ENCODE measurements at regions not wholly inside any gene's neighbourhood (a gene's known extent, or its start where the extent isn't known, plus 50 kb on each side); places are given as distances from the start of the nearest gene placed in this dataset.

DNA sequence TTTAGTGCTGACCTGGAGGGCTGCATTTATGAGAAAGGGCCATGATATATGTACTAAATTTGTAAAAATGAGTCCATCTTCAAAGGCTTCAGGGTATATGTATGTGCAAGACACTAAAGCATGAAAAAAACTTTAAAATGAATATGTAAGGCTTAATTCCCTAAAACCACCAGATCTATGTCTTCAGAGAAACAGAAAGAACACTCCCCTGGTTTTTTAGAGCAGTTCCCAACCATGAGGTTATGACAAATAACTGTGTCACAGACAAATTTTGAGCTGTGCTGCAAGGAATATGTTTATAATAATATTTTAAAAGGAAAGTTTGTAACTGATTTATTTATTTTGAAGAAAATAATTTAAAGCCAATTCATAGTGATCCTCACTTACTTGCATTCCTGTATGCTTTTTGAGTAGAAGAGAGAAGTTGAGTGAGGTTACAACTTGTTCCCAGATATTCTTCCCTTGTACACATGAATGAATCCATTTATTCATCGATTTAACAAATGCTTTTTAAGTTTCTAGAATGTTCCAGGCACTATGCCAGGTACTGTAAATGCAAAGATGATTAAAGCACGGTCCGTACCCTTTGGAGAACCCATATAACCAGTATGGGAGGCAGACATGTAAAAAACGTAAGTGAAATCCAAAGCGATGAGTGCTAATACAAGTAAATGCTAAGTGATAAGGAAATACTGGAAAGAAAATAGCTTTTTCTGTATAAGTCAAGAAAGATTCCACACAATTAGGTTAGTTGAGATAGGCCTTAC lies 295.2 kb upstream of the DIAPH2 start:
- TF ChIP-seq, protein P1, sequence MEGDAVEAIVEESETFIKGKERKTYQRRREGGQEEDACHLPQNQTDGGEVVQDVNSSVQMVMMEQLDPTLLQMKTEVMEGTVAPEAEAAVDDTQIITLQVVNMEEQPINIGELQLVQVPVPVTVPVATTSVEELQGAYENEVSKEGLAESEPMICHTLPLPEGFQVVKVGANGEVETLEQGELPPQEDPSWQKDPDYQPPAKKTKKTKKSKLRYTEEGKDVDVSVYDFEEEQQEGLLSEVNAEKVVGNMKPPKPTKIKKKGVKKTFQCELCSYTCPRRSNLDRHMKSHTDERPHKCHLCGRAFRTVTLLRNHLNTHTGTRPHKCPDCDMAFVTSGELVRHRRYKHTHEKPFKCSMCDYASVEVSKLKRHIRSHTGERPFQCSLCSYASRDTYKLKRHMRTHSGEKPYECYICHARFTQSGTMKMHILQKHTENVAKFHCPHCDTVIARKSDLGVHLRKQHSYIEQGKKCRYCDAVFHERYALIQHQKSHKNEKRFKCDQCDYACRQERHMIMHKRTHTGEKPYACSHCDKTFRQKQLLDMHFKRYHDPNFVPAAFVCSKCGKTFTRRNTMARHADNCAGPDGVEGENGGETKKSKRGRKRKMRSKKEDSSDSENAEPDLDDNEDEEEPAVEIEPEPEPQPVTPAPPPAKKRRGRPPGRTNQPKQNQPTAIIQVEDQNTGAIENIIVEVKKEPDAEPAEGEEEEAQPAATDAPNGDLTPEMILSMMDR (IDR thresholded peaks at IDR 0.05; ENCODE audit: unreplicated experiment) = no peak
- Mint-ChIP-seq H3K4me1 (peaks cover 28% of the 10 kb centered on the region), H3K27me3 (ENCODE audit: low read depth) (no peaks in the 10 kb centered on the region), H3K36me3 (no peaks in the 10 kb centered on the region), H3K9me3 (no peaks in the 10 kb centered on the region), H3K4me3 (no peak overlapping the region), H3K27ac (peak overlapping the region; percentile 66)
- no peak for DNase-seq (ENCODE audit: low spot score in 2 of 2, unreplicated experiment in 2 of 2)

DNA sequence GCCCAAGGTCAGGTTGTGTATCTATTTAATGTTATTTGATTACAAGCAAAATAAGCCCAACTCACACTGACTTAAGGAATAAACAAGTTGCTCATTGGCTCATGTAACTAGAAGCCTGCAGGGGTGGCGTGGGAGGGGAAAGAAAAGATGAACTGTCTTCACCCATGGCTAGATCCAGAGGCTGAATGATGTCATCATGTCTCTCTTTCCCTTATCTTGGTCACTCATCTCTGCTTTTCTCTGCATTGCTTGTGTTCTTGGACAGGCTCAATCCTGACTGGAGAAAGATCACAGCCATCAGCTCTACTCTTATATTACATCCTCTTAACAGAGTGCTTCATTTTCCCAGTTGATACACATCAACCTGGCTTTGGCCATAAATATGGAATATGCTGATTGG lies 290.0 kb upstream of the DIAPH2 start:
- Mint-ChIP-seq H3K4me1 (peaks cover 18% of the 10 kb centered on the region), H3K4me3 (no peak overlapping the region), H3K27ac (no peak overlapping the region), H3K27me3 (ENCODE audit: low read depth) (no peaks in the 10 kb centered on the region), H3K36me3 (no peaks in the 10 kb centered on the region), H3K9me3 (peaks cover 3% of the 10 kb centered on the region)
- TF ChIP-seq, protein P1 (IDR thresholded peaks at IDR 0.05; ENCODE audit: unreplicated experiment) = no peak
- DNase-seq (ENCODE audit: low spot score in 2 of 2, unreplicated experiment in 2 of 2) = no peak

DNA sequence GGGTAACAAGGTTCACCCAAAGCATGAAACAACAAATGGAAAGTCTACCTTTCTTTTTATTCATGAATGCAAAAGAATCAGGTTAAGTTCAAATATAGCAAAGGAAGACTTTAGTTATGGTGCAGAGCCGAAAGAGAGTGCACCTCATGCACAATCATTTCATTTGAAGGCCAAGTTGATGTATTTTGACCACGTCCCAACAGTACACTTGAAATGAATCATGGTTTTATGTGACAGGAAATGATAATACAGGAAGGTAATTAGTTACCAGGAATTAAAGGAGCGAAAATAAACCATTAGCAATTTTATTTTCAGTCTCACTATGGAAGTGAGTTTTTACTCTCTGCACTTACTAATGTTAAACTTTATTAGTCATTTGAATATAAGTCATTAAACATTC lies 281.2 kb upstream of the DIAPH2 start:
- no peak for DNase-seq (ENCODE audit: low spot score in 2 of 2, unreplicated experiment in 2 of 2)
- Mint-ChIP-seq H3K27ac (no peak overlapping the region), H3K36me3 (no peaks in the 10 kb centered on the region), H3K4me3 (no peak overlapping the region), H3K4me1 (peaks cover 51% of the 10 kb centered on the region), H3K9me3 (peaks cover 3% of the 10 kb centered on the region), H3K27me3 (ENCODE audit: low read depth) (no peaks in the 10 kb centered on the region)
- TF ChIP-seq, protein P1 (IDR thresholded peaks at IDR 0.05; ENCODE audit: unreplicated experiment) = no peak

DNA sequence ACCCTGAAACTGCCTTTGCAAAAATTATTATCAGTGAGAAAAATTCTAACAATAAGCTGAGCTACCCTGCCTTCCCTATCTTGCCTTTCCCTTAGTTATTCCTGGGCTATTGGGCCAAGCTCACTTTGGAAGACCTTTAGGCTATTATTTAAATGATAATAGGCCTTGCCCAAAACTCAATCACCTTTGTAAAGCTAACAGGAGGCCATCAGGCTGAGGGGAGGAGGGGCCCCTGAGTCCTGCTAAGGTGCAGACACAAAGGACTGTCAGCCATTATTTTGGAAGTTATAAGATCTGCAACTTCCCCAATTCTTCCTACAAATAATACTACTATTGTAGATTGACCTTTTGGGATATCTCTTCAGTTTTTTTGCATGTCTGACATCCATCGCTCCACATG lies 278.8 kb upstream of the DIAPH2 start:
- Mint-ChIP-seq H3K4me3 (no peak overlapping the region), H3K27me3 (ENCODE audit: low read depth) (no peaks in the 10 kb centered on the region), H3K9me3 (peaks cover 7% of the 10 kb centered on the region), H3K27ac (peak overlapping the region; percentile 88), H3K36me3 (no peaks in the 10 kb centered on the region), H3K4me1 (peaks cover 52% of the 10 kb centered on the region)
- TF ChIP-seq, protein P1 (IDR thresholded peaks at IDR 0.05; ENCODE audit: unreplicated experiment) = no peak
- no peak for DNase-seq (ENCODE audit: low spot score in 2 of 2, unreplicated experiment in 2 of 2)

DNA sequence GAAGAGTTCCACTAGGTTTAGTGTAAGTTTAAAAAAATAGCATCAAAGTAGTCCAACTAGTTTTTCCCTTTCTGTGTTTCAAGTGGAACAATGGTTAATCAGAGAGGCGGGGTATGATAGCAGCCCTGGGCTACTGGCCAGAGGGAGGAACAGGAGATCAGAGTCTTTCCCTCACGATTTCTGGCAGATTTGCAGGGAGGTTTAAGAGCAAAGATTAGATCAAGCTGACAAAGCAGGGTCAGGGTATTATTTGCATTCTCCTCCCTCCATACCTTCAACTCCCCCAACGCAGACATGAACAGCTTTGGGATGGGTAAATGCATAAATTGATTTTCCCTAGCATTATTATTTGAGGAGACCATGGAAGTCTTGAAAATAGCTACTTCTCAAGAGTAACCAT lies 277.6 kb upstream of the DIAPH2 start:
- H3K36me3 Mint-ChIP-seq = no peaks in the 10 kb centered on the region
- no peak overlapping the region for H3K4me3 Mint-ChIP-seq
- H3K27ac Mint-ChIP-seq = peak overlapping the region; percentile 88
- H3K4me1 Mint-ChIP-seq = peaks cover 51% of the 10 kb centered on the region
- H3K9me3 Mint-ChIP-seq = peaks cover 7% of the 10 kb centered on the region
- TF ChIP-seq, protein P1 (IDR thresholded peaks at IDR 0.05; ENCODE audit: unreplicated experiment) = no peak
- DNase-seq (ENCODE audit: low spot score in 2 of 2, unreplicated experiment in 2 of 2) = peak in 1 of 2 experiments; percentile 42
- no peaks in the 10 kb centered on the region for H3K27me3 Mint-ChIP-seq (ENCODE audit: low read depth)

Measured in mesothelial cell of epicardium (in vitro differentiated cells).